Endodermal cell (in vitro differentiated cells): ENCODE measurements at regions not wholly inside any gene's neighbourhood (a gene's known extent, or its start where the extent isn't known, plus 50 kb on each side); places are given as distances from the start of the nearest gene placed in this dataset.

Experiments used
- DNase-seq: peaks from one replicate; pipeline ENCODE4 v3.0.0-alpha.2; 2017
- H3K27ac ChIP-seq: 2 replicates; pipeline ENCODE4 v1.5.1; 2013; ENCODE audit warnings: mild to moderate bottlenecking, low read depth, low read length, moderate library complexity
- H3K27me3 ChIP-seq: 2 replicates; pipeline ENCODE4 v1.6.1; 2013; ENCODE audit warnings: mild to moderate bottlenecking, low read length, moderate library complexity; ENCODE audit not compliant: insufficient read depth, control insufficient read depth, poor library complexity, severe bottlenecking
- H3K36me3 ChIP-seq: 2 replicates; pipeline ENCODE4 v1.7.0; 2013; ENCODE audit warnings: mild to moderate bottlenecking, low read length, moderate library complexity; ENCODE audit not compliant: control insufficient read depth, insufficient read depth
- H3K4me1 ChIP-seq: one replicate; pipeline ENCODE4 v1.7.0; 2013; ENCODE audit warnings: low read length; ENCODE audit not compliant: control insufficient read depth, insufficient read depth
- H3K4me3 ChIP-seq: 2 replicates; pipeline ENCODE4 v1.5.1; 2013; ENCODE audit warnings: mild to moderate bottlenecking, low read length, moderate library complexity
- H3K9ac ChIP-seq: 2 replicates; pipeline ENCODE4 v1.6.1; 2013; ENCODE audit warnings: mild to moderate bottlenecking, low read length, moderate library complexity; ENCODE audit not compliant: poor library complexity, severe bottlenecking; ENCODE audit errors: extremely low read depth
- H3K9me3 ChIP-seq: 2 replicates; pipeline ENCODE4 v1.6.1; 2013; ENCODE audit warnings: mild to moderate bottlenecking, low read length, moderate library complexity; ENCODE audit not compliant: control insufficient read depth
- H3K27ac Mint-ChIP-seq: 2 replicates; pipeline ENCODE4 v1.8.0; 2020; ENCODE audit warnings: mixed read lengths
- H3K27me3 Mint-ChIP-seq: 2 replicates; pipeline ENCODE4 v1.8.0; 2021; ENCODE audit warnings: mild to moderate bottlenecking, mixed read lengths; ENCODE audit not compliant: insufficient read depth
- H3K36me3 Mint-ChIP-seq: 2 replicates; pipeline ENCODE4 v1.8.0; 2020; ENCODE audit warnings: low read depth, mixed read lengths
- H3K4me1 Mint-ChIP-seq: 2 replicates; pipeline ENCODE4 v1.8.0; 2020; ENCODE audit warnings: mixed read lengths
- H3K4me3 Mint-ChIP-seq: 2 replicates; pipeline ENCODE4 v1.8.0; 2020; ENCODE audit warnings: mild to moderate bottlenecking, moderate library complexity, mixed read lengths
- H3K9me3 Mint-ChIP-seq: 2 replicates; pipeline ENCODE4 v1.8.0; 2020; ENCODE audit warnings: mild to moderate bottlenecking, mixed read lengths
- WGBS, 2 experiments: methylation state at CpG; one replicate each; pipeline versions ENCODE4 v1.1.5 to v1.1.7; 2013; ENCODE audit warnings: missing lambda C conversion rate in 2 of 2, mixed read lengths in 1 of 2; ENCODE audit not compliant: insufficient coverage in 1 of 2, insufficient read length in 1 of 2; 5-methylcytosine and 5-hydroxymethylcytosine counted together
- TF ChIP-seq, protein P1 (sequence below): fragments of 200-600 bp; sonication (generic); conservative IDR thresholded peaks from 2 replicates; pipeline ENCODE4 v1.5.0; 2021; ENCODE audit warnings: antibody characterized with exemption, mild to moderate bottlenecking

DNA sequence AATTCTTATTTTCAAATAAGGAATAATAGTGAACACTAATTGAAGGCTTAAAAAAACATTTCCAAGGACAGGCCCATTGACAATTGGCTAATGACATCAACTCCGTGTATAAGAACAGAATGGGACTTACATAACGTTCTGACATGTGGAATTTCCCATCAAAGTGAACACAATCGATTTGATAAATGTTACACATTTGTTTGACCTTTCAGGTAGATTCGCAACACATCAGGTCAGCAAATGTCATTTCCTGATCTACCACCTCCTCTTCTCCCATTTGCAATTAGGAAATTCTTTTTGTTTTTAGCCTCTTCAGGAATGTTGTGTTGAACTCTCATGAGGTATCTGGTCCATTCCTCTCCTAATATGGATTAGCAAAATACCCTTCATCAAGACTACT, 292.9 kb upstream of the SLC14A2 start:
- H3K27ac ChIP-seq: no peak overlapping the region
- H3K9ac ChIP-seq: no peak overlapping the region
- no peak for DNase-seq
- Mint-ChIP-seq H3K4me3 (no peak overlapping the region), H3K27ac (no peak overlapping the region), H3K36me3 (no peaks in the 10 kb centered on the region), H3K9me3 (no peaks in the 10 kb centered on the region), H3K4me1 (peaks cover 45% of the 10 kb centered on the region), H3K27me3 (no peaks in the 10 kb centered on the region)
- 94 to 95% methylated on average over 3 to 4 of the region's 4 CpGs for WGBS, 2 experiments
- H3K4me1 ChIP-seq: peaks cover 22% of the 10 kb centered on the region
- TF ChIP-seq, protein P1, sequence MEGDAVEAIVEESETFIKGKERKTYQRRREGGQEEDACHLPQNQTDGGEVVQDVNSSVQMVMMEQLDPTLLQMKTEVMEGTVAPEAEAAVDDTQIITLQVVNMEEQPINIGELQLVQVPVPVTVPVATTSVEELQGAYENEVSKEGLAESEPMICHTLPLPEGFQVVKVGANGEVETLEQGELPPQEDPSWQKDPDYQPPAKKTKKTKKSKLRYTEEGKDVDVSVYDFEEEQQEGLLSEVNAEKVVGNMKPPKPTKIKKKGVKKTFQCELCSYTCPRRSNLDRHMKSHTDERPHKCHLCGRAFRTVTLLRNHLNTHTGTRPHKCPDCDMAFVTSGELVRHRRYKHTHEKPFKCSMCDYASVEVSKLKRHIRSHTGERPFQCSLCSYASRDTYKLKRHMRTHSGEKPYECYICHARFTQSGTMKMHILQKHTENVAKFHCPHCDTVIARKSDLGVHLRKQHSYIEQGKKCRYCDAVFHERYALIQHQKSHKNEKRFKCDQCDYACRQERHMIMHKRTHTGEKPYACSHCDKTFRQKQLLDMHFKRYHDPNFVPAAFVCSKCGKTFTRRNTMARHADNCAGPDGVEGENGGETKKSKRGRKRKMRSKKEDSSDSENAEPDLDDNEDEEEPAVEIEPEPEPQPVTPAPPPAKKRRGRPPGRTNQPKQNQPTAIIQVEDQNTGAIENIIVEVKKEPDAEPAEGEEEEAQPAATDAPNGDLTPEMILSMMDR: no peak
- no peaks in the 10 kb centered on the region for H3K36me3 ChIP-seq
- H3K4me3 ChIP-seq: no peak overlapping the region
- no peaks in the 10 kb centered on the region for H3K27me3 ChIP-seq
- no peaks in the 10 kb centered on the region for H3K9me3 ChIP-seq

DNA sequence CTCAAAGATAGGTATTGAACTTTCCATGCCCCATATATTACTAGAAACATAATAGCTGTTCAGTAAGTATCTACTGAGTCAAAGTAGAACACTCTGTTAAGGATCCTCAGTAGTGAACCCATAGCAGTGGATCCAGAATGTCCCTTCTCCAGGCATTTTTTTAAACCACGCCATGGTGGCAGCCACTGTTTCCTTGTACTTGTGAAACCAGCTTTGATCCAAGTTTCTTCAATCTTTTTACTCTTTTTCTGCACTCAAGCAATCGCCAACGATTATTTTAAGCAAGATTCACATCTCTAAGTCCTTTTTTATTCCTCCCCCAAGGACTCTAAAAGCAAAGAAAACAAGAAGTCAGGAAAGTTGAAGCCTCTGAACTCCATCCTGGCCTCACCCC, 291.2 kb upstream of the SLC14A2 start:
- TF ChIP-seq, protein P1: no peak
- H3K9ac ChIP-seq: no peak overlapping the region
- Mint-ChIP-seq H3K27me3 (no peaks in the 10 kb centered on the region), H3K27ac (no peak overlapping the region), H3K4me1 (peaks cover 49% of the 10 kb centered on the region), H3K9me3 (no peaks in the 10 kb centered on the region), H3K4me3 (no peak overlapping the region), H3K36me3 (no peaks in the 10 kb centered on the region)
- WGBS, 2 experiments: 88 to 90% methylated on average over 3 of the region's 3 CpGs
- no peaks in the 10 kb centered on the region for H3K36me3 ChIP-seq
- H3K4me3 ChIP-seq: no peak overlapping the region
- H3K9me3 ChIP-seq: no peaks in the 10 kb centered on the region
- H3K4me1 ChIP-seq: peaks cover 22% of the 10 kb centered on the region
- no peaks in the 10 kb centered on the region for H3K27me3 ChIP-seq
- no peak for DNase-seq
- H3K27ac ChIP-seq: no peak overlapping the region

DNA sequence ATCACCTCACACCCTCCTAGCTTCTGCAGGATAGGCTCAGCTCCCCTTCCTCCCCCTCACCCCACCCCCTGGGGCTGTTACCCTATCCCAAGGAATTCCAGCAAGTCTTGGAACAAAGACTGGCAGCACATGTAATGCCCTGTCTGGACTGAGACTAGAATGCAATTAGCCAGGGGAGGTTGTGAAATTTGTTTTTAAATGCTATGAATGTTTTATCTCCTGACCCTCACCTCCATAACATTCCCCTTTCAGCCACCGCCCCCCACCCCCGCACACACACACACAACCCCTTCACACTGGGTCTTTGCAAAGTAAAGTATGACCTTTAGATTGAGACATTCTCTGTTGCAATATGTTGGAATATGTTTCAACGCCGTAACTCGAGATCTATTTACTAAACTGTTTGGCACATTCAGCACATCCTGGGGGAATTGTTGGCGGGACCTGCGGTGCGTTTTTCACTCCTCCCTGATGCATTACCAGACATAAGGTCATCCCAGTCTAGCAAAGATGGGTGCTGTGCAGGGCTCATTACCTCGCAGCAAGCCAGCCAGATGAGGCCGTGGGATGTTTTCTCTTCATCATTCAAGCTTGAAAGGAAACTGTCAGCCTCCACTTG, 290.7 kb upstream of the SLC14A2 start:
- H3K27ac Mint-ChIP-seq: no peak overlapping the region
- no peaks in the 10 kb centered on the region for H3K9me3 ChIP-seq
- H3K27me3 ChIP-seq: no peaks in the 10 kb centered on the region
- TF ChIP-seq, protein P1: no peak
- no peak overlapping the region for H3K9ac ChIP-seq
- H3K27me3 Mint-ChIP-seq: no peaks in the 10 kb centered on the region
- peak; percentile 74 for DNase-seq
- H3K4me1 ChIP-seq: peaks cover 22% of the 10 kb centered on the region
- H3K36me3 ChIP-seq: no peaks in the 10 kb centered on the region
- no peak overlapping the region for H3K4me3 Mint-ChIP-seq
- WGBS, 2 experiments: 71 to 88% methylated on average over 7 to 10 of the region's 10 CpGs
- peak overlapping the region; percentile 50 for H3K27ac ChIP-seq
- no peaks in the 10 kb centered on the region for H3K36me3 Mint-ChIP-seq
- H3K9me3 Mint-ChIP-seq: no peaks in the 10 kb centered on the region
- H3K4me1 Mint-ChIP-seq: peaks cover 49% of the 10 kb centered on the region
- no peak overlapping the region for H3K4me3 ChIP-seq
